ENCODE measurements at regions not wholly inside any gene's neighbourhood (a gene's known extent, or its start where the extent isn't known, plus 50 kb on each side); places are given as distances from the start of the nearest gene placed in this dataset.
"Not testable (repeated sequence)": the region's sequence is repeated elsewhere in the genome, so short reads cannot be mapped to it uniquely, and the experiment has no call there.

- H3K4me3 ChIP-seq (ENCODE audit: low read depth, low read length), result no peak overlapping the region
- TF ChIP-seq CTCF (IDR thresholded peaks at IDR 0.05; ENCODE audit: insufficient read depth, low read depth, low read length, missing control alignments), result no peak
- no peak for DNase-seq (ENCODE audit: low read depth)
These were observed 54.8 kb upstream of the HMGB1 start for GRCh38 chr13:30520571-30520970.

GRCh38 chr13:30523211-30523610 is 57.5 kb upstream of the HMGB1 start:
- no peak for DNase-seq (ENCODE audit: low read depth)
- no peak for TF ChIP-seq CTCF (IDR thresholded peaks at IDR 0.05; ENCODE audit: insufficient read depth, low read depth, low read length, missing control alignments)
- H3K4me3 ChIP-seq (ENCODE audit: low read depth, low read length), result no peak overlapping the region

- not testable (repeated sequence) for H3K4me3 ChIP-seq (ENCODE audit: low read depth, low read length); DNase-seq (ENCODE audit: low read depth)
These were observed 58.1 kb upstream of the HMGB1 start for GRCh38 chr13:30523817-30524216.

GRCh38 chr13:30525212-30525611 is 59.5 kb upstream of the HMGB1 start:
- not testable (repeated sequence) for H3K4me3 ChIP-seq (ENCODE audit: low read depth, low read length); DNase-seq (ENCODE audit: low read depth)

GRCh38 chr13:30526612-30527495 is 61.1 kb upstream of the HMGB1 start:
- no peak overlapping the region for H3K4me3 ChIP-seq (ENCODE audit: low read depth, low read length)
- no peak for TF ChIP-seq CTCF (IDR thresholded peaks at IDR 0.05; ENCODE audit: insufficient read depth, low read depth, low read length, missing control alignments)
- no peak for DNase-seq (ENCODE audit: low read depth)

GRCh38 chr13:30529085-30529834 is 63.5 kb upstream of the HMGB1 start:
- no peak for TF ChIP-seq CTCF (IDR thresholded peaks at IDR 0.05; ENCODE audit: insufficient read depth, low read depth, low read length, missing control alignments)
- DNase-seq (ENCODE audit: low read depth), result peak; percentile 56
- no peak overlapping the region for H3K4me3 ChIP-seq (ENCODE audit: low read depth, low read length)

GRCh38 chr13:30535046-30535445 is 69.3 kb upstream of the HMGB1 start:
- no peak overlapping the region for H3K4me3 ChIP-seq (ENCODE audit: low read depth, low read length)
- TF ChIP-seq CTCF (IDR thresholded peaks at IDR 0.05; ENCODE audit: insufficient read depth, low read depth, low read length, missing control alignments), result no peak
- no peak for DNase-seq (ENCODE audit: low read depth)
